ENCODE measurements at regions not wholly inside any gene's neighbourhood (a gene's known extent, or its start where the extent isn't known, plus 50 kb on each side); places are given as distances from the start of the nearest gene placed in this dataset.

DNA sequence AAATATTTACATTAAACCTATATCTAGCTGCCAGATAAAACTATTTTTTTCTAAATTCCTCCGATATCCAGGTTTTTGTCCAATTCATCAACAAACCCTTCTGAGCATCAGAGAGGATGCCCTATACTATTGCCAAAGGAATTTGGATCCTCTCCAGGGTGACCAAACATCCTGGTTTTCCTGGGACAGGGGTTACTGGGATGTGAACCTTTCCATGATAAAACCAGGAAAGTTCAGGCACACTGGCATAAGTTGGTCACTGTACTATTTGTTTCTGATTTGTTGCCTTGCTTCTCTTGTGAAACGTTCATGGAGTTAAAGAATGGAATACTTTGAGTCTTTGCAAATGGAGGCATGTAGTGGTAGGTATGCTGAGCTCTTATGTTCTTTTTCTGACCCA lies 63.5 kb downstream of the TLNRD1 start:
- TF ChIP-seq, protein P1, sequence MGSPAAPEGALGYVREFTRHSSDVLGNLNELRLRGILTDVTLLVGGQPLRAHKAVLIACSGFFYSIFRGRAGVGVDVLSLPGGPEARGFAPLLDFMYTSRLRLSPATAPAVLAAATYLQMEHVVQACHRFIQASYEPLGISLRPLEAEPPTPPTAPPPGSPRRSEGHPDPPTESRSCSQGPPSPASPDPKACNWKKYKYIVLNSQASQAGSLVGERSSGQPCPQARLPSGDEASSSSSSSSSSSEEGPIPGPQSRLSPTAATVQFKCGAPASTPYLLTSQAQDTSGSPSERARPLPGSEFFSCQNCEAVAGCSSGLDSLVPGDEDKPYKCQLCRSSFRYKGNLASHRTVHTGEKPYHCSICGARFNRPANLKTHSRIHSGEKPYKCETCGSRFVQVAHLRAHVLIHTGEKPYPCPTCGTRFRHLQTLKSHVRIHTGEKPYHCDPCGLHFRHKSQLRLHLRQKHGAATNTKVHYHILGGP (tag by site-specific recombination; IDR thresholded peaks at IDR 0.05): no peak
- TF ChIP-seq, protein P2, sequence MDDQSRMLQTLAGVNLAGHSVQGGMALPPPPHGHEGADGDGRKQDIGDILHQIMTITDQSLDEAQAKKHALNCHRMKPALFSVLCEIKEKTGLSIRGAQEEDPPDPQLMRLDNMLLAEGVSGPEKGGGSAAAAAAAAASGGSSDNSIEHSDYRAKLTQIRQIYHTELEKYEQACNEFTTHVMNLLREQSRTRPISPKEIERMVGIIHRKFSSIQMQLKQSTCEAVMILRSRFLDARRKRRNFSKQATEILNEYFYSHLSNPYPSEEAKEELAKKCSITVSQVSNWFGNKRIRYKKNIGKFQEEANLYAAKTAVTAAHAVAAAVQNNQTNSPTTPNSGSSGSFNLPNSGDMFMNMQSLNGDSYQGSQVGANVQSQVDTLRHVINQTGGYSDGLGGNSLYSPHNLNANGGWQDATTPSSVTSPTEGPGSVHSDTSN (CRISPR knock-in tag; IDR thresholded peaks at IDR 0.05): no peak
- no peak for TF ChIP-seq ZNF426 (tag by site-specific recombination; IDR thresholded peaks at IDR 0.05)

All from HEK293 (cell line).